C4-2B (cell line): ENCODE measurements at regions not wholly inside any gene's neighbourhood (a gene's known extent, or its start where the extent isn't known, plus 50 kb on each side); places are given as distances from the start of the nearest gene placed in this dataset.

ENCODE experiments used
- H3K27ac ChIP-seq: fragments of 450-650 bp; 2 replicates; pipeline ENCODE4 v1.5.1; 2017
- ZFX ChIP-seq: fragments of 450-650 bp; IDR thresholded peaks from 2 replicates; pipeline ENCODE4 v1.6.1; 2017
- TF ChIP-seq, protein P1 (sequence below): fragments of 450-650 bp; conservative IDR thresholded peaks from 2 replicates; pipeline ENCODE4 v1.5.1; 2017; ENCODE audit warnings: mild to moderate bottlenecking

DNA sequence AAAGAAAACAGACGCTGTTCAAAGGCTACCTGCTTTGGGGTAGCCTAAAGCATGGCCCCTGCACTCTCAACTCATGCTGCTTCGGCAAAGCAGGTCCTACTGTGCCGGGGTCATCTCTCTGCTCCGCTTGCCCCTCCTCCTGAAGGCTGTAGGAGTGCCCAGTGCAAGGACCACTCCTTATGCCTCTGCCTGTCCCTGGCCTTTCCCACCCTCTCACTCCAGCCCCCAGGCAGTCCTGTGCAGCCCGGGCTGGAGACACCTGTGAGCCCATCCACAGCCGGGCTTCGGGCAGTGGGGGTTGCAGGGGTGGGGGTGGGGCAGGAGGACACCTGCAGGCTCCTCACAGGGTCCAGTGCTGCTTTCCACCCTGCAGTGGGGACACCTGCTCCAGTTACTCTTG lies 69.1 kb downstream of the ACKR3 start:
- H3K27ac ChIP-seq = no peak overlapping the region
- TF ChIP-seq ZFX = no peak
- TF ChIP-seq, protein P1, sequence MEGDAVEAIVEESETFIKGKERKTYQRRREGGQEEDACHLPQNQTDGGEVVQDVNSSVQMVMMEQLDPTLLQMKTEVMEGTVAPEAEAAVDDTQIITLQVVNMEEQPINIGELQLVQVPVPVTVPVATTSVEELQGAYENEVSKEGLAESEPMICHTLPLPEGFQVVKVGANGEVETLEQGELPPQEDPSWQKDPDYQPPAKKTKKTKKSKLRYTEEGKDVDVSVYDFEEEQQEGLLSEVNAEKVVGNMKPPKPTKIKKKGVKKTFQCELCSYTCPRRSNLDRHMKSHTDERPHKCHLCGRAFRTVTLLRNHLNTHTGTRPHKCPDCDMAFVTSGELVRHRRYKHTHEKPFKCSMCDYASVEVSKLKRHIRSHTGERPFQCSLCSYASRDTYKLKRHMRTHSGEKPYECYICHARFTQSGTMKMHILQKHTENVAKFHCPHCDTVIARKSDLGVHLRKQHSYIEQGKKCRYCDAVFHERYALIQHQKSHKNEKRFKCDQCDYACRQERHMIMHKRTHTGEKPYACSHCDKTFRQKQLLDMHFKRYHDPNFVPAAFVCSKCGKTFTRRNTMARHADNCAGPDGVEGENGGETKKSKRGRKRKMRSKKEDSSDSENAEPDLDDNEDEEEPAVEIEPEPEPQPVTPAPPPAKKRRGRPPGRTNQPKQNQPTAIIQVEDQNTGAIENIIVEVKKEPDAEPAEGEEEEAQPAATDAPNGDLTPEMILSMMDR = no peak

DNA sequence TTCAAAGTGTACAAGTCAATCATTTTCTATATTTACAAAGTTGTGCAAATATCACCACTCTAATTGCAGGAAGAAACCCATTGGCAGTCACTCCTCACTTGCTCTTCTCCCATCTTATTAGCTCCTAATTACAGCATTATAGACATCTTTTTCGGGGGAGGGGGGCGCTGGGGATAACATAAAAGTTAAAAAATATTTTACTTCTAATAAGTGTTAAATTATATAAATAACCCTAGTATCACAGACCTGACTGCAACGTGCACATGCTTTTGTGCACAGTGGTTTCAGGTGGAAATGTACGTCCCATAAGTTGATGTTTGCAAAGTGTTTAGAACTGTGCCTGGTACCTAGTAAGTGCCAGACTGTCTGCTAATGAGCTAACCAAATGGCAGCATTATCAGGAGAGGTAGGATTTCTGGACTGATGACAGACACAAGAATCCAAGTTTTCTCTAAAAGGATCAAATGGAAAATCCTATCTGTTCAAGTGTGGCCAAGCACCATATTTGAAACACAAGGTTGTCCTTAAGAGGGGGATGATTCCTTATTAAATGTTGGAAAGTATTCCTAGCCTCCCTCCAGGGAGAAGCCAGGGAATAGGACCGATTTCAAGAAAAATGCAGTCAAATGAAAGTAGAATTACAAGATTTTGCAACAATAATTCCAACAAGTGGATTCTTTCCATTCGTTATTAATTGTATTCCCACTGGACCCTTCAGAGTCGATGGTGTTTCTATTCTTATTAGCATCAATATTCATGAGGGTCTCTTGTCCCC lies 70.0 kb downstream of the ACKR3 start:
- H3K27ac ChIP-seq = no peak overlapping the region
- TF ChIP-seq ZFX = no peak
- TF ChIP-seq, protein P1 = no peak

DNA sequence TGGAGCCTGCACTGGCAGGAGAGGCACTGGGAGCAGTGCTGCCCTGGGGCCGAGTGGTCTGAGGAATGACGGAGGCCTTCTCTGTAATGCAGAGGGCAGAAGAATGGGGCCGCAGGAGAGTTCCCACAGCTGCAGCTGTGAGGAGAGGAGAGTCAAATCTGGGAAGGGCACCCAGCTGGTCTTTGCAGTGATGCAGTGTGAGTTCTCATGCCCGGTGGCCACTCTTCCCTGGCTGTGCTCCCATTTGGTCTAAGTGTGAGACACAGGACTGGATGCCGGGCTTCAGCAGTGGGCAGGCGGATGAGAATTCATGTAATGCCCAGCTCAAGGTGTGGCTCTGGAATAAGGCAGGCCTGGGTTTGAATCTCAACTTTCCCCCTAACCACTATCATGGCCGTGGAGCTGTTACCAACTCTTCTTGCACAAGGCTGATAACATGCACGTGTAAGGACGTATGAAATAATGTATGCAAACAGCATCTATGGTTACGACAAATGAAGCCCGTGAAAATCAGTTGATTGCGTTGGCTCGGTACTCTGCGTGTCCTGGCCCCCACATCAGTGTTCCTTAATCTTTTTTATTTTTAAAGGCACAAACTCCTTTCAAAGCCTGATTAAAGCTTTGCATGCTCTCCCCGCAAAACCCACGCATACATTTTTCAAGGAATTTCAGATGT lies 71.6 kb downstream of the ACKR3 start:
- H3K27ac ChIP-seq = no peak overlapping the region
- no peak for TF ChIP-seq ZFX
- TF ChIP-seq, protein P1 = no peak

DNA sequence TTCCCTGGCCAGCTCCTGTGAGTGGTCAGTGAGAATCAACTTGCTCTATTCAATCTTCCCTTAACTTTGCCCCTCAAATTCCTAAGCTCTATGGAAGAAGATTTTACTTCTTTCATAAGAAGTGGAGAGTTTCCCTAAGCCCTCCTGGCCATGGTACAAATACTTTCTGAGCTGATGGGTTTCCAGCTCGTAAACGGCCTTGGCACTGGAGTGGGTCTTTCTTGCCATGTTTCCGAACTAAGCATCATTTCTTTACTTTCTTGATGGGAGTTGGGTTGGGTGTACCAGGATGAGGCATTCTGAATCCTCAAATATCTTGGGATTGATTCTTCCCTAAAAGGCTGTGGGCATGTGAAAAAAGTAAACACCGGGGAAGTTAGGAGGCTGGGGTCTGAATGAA lies 72.5 kb downstream of the ACKR3 start:
- TF ChIP-seq, protein P1 = no peak
- TF ChIP-seq ZFX = no peak

DNA sequence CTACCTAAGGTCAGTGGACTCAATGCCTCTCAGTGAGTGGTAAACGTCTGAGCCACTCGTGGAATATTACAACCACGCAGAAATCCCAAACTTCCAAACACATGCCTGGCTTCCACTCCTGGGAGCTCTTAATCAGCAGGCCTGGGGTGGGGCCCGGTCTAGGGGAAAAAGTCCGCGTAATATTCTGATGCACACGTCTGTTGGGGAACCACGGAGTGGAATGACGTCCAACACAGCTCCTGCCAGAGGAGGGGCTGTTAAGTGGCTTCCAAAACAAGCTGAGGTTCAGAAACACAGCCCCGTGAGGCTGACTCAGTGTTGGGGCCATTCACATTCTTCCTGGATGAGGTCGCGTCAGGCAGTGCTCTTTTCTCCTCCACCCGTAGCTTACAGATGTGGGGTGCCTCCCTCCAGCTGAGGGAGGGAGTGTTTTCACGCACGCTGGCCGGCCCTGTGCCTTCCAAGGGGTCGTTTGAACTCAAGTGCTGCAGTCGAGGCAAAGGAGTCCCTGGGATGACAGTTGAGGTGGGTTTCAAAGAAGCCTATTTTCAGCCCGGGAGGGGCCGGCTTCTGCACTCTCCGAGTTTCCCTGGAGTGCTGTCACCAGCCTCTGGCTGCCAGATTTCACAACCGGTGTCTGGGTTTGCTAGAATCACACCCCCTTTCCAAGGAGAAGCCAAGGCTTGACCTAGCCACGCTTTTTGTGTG lies 73.1 kb downstream of the ACKR3 start:
- TF ChIP-seq ZFX = no peak
- TF ChIP-seq, protein P1 = no peak
- H3K27ac ChIP-seq = no peak overlapping the region

More for the DNA sequence above, 72.5 kb downstream of the ACKR3 start:
- H3K27ac ChIP-seq = no peak overlapping the region

DNA sequence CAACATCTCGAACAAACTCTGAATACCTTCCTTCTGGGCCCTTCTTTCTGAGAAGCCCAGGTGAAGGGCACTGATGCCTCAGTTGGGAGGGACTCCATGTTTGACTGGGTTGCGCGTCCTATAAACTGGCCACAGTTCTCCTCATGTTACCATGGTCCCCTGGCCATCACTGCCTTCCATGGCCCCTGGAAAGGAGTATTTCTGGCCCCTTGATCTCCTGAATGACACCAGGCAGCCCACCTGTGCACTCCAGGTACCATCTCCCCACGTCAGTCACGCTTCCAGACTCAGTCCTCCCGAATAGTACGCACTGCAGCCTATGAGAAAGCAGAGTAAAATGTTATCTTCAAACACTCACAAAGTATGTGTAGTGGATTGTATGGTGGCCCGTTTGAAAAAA lies 73.9 kb downstream of the ACKR3 start:
- H3K27ac ChIP-seq = no peak overlapping the region

More for the DNA sequence above, 73.9 kb downstream of the ACKR3 start:
- TF ChIP-seq, protein P1 = no peak
- no peak for TF ChIP-seq ZFX
